ENCODE measurements at regions not wholly inside any gene's neighbourhood (a gene's known extent, or its start where the extent isn't known, plus 50 kb on each side); places are given as distances from the start of the nearest gene placed in this dataset.
A peak's percentile ranks its signal among the peaks of the same experiment; 100 is the strongest.

DNA sequence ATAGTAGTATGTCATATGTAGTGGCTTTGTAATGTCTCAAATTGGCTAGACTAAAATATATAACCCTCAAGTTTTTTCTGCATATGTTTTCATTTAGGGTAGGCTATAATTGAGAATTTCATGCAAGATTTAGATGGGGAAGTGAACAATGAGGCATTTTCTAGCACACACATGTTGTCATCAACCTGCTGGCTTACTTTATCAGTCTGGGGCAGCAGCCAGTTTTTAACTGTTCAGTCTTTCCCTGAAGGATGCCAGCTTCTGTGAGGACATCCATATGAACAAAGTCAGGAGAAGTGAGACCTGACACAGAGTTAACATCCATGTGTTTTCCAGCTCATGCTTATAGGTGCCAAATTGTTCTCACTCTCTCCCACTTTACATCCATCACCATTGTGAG lies 74.7 kb upstream of the OLFM3 start:
- H4K5ac ChIP-seq (ENCODE audit: insufficient read length, low read depth, low read length): no peak overlapping the region
- no peak overlapping the region for H3K9ac ChIP-seq (replicated peaks in 1 of 4; ENCODE audit: extremely low read depth in 1 of 4, low read depth in 3 of 4, low read length in 3 of 4)
- CTCF ChIA-PET (ENCODE audit: partially characterized antibody): interaction anchor here (0.5 kb wide), 1 partner anchor 88 kb away, joined by 3 read pairs; no protein-coding TSS in a partner anchor
- no peak overlapping the region for H2BK15ac ChIP-seq (ENCODE audit: low read length)
- H3K56ac ChIP-seq (replicated peaks; ENCODE audit: insufficient read length, low read depth, low read length): no peak overlapping the region
- no peak overlapping the region for H2BK20ac ChIP-seq (ENCODE audit: low read length)
- H3K27ac ChIP-seq (ENCODE audit: low read depth, low read length): no peak overlapping the region
- no peak overlapping the region for H3K14ac ChIP-seq (ENCODE audit: insufficient read length)
- no peaks in the 10 kb centered on the region for H3K36me3 ChIP-seq (ENCODE audit: control insufficient read depth in 2 of 4, insufficient read depth in 4 of 4, low read length in 3 of 4)
- no peaks in the 10 kb centered on the region for H3K4me1 ChIP-seq (replicated peaks in 1 of 4; ENCODE audit: control insufficient read depth in 3 of 4, insufficient read depth in 4 of 4, low read length in 3 of 4)
- no peak overlapping the region for H3K4ac ChIP-seq (replicated peaks; ENCODE audit: insufficient read length, low read depth, low read length)
- FAIRE-seq (no peak), DNase-seq (ENCODE audit: low read depth in 1 of 2, low spot score in 2 of 2) (no peak)
- H3K4me2 ChIP-seq (ENCODE audit: insufficient read depth in 1 of 2, low read depth in 2 of 2, low read length in 2 of 2): no peak overlapping the region
- H2AK5ac ChIP-seq (ENCODE audit: low read depth, low read length): no peak overlapping the region
- H2BK120ac ChIP-seq (replicated peaks; ENCODE audit: low read depth, low read length): no peak overlapping the region
- H4K91ac ChIP-seq (replicated peaks; ENCODE audit: insufficient read length, low read length): no peak overlapping the region
- POLR2A ChIA-PET (ENCODE audit: partially characterized antibody): no interaction called here
- H3K79me1 ChIP-seq (ENCODE audit: low read depth, low read length): no peaks in the 10 kb centered on the region
- 0 out of 2 replicates have a peak overlapping the region, but pooled peaks have one; percentile 31 for H4K8ac ChIP-seq (ENCODE audit: extremely low read depth, insufficient read depth, low read length)
- no peak overlapping the region for H2BK5ac ChIP-seq (ENCODE audit: low read depth, low read length)
- H2BK12ac ChIP-seq (ENCODE audit: low read depth, low read length): no peak overlapping the region
- no peaks in the 10 kb centered on the region for H3K23me2 ChIP-seq (ENCODE audit: low read depth, low read length)
- H3K9me3 ChIP-seq (ENCODE audit: insufficient read depth in 2 of 2, low read depth in 1 of 2, low read length in 1 of 2): no peaks in the 10 kb centered on the region
- H2AFZ ChIP-seq (ENCODE audit: low read length): no peak overlapping the region
- no peak overlapping the region for H3K18ac ChIP-seq (ENCODE audit: extremely low read depth, low read length)
- H3K79me2 ChIP-seq (ENCODE audit: control insufficient read depth in 1 of 2, insufficient read depth in 2 of 2, low read length in 2 of 2): no peaks in the 10 kb centered on the region
- no peaks in the 10 kb centered on the region for H3K27me3 ChIP-seq (replicated peaks in 1 of 4; ENCODE audit: control insufficient read depth in 3 of 4, extremely low read depth in 1 of 4, insufficient read depth in 3 of 4, low read length in 3 of 4)
- no peak overlapping the region for H3K23ac ChIP-seq (ENCODE audit: insufficient read length)
- H4K20me1 ChIP-seq (replicated peaks in 1 of 2; ENCODE audit: control insufficient read depth in 1 of 2, insufficient read depth in 2 of 2, low read length in 2 of 2): no peaks in the 10 kb centered on the region
- H3K4me3 ChIP-seq (ENCODE audit: extremely low read depth in 1 of 4, insufficient read depth in 2 of 4, low read depth in 3 of 4, low read length in 4 of 4): no peak overlapping the region
- no peak for TF ChIP-seq JUND (IDR thresholded peaks at IDR 0.05; ENCODE audit: low read length)
- no peak for TF ChIP-seq TAF1 (IDR thresholded peaks at IDR 0.05; ENCODE audit: low read depth, low read length)
- TF ChIP-seq BRCA1 (IDR thresholded peaks at IDR 0.05; ENCODE audit: low read depth, low read length): no peak
- TF ChIP-seq SIX5 (IDR thresholded peaks at IDR 0.05; ENCODE audit: low read depth, low read length): no peak
- TF ChIP-seq, protein P1, sequence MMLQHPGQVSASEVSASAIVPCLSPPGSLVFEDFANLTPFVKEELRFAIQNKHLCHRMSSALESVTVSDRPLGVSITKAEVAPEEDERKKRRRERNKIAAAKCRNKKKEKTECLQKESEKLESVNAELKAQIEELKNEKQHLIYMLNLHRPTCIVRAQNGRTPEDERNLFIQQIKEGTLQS (IDR thresholded peaks at IDR 0.05; ENCODE audit: insufficient read depth, low read depth, low read length): no peak
- no peak for TF ChIP-seq EZH2 (IDR thresholded peaks at IDR 0.05; ENCODE audit: low read depth, low read length, severe bottlenecking)
- TF ChIP-seq TAF7 (optimal IDR thresholded peaks at IDR 0.05; ENCODE audit: borderline replicate concordance, low read depth, low read length): no peak
- no peak for TF ChIP-seq JUN (IDR thresholded peaks at IDR 0.05; ENCODE audit: low read depth, low read length)
- no peak for TF ChIP-seq NANOG (IDR thresholded peaks at IDR 0.05; ENCODE audit: insufficient read depth, low read depth, low read length, poor library complexity, severe bottlenecking)
- no peak for TF ChIP-seq CEBPB (IDR thresholded peaks at IDR 0.05; ENCODE audit: low read depth, low read length)
- TF ChIP-seq FOSL1 (IDR thresholded peaks at IDR 0.05; ENCODE audit: insufficient read depth, low read depth, low read length): no peak
- TF ChIP-seq SP2 (IDR thresholded peaks at IDR 0.05; ENCODE audit: low read length): no peak
- TF ChIP-seq, protein P2, sequence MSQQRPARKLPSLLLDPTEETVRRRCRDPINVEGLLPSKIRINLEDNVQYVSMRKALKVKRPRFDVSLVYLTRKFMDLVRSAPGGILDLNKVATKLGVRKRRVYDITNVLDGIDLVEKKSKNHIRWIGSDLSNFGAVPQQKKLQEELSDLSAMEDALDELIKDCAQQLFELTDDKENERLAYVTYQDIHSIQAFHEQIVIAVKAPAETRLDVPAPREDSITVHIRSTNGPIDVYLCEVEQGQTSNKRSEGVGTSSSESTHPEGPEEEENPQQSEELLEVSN (IDR thresholded peaks at IDR 0.05): no peak
- no peak for TF ChIP-seq TCF12 (IDR thresholded peaks at IDR 0.05; ENCODE audit: low read depth, low read length)
- TF ChIP-seq RNF2 (IDR thresholded peaks at IDR 0.05; ENCODE audit: borderline replicate concordance, low read depth, low read length, missing control alignments, poor library complexity, severe bottlenecking): no peak

Measured in H1 (cell line).